Keratinocyte (primary cell): ENCODE measurements at regions not wholly inside any gene's neighbourhood (a gene's known extent, or its start where the extent isn't known, plus 50 kb on each side); places are given as distances from the start of the nearest gene placed in this dataset.

Source experiments
- DNase-seq: peaks from one replicate; pipeline ENCODE4 v3.0.0-alpha.2; 2011; ENCODE audit warnings: low read depth, missing footprints, low spot score
- FAIRE-seq: peaks from 2 replicates; lab custom pipeline; 2011; peaks lifted over from hg19 to GRCh38; lab: Jason Lieb, UNC
- H2AFZ ChIP-seq: 2 replicates; pipeline ENCODE4 v1.6.0; 2012; ENCODE audit warnings: low read length, control low read depth, inconsistent platforms; ENCODE audit not compliant: control insufficient read depth
- H3K27ac ChIP-seq: 2 replicates; pipeline ENCODE4 v1.5.1; 2011; ENCODE audit warnings: low read length; ENCODE audit not compliant: control insufficient read depth, insufficient read depth
- H3K27me3 ChIP-seq: 3 replicates; pipeline ENCODE4 v1.6.0; 2011; ENCODE audit warnings: low read length; ENCODE audit not compliant: control insufficient read depth, insufficient read depth; ENCODE audit errors: extremely low read depth
- H3K36me3 ChIP-seq, 2 experiments: 2 replicates in 1 of 2; 3 replicates in 1 of 2; pipeline ENCODE4 v1.5.1; 2011; ENCODE audit warnings: low read length in 2 of 2, mild to moderate bottlenecking in 1 of 2; ENCODE audit not compliant: control insufficient read depth in 2 of 2, insufficient read depth in 2 of 2; ENCODE audit errors: extremely low read depth in 1 of 2
- H3K4me1 ChIP-seq: 3 replicates; pipeline ENCODE4 v1.5.1; 2011; ENCODE audit warnings: low read length; ENCODE audit not compliant: control insufficient read depth, insufficient read depth; ENCODE audit errors: extremely low read depth
- H3K4me2 ChIP-seq: 3 replicates; pipeline ENCODE4 v1.6.0; 2011; ENCODE audit warnings: low read depth, low read length; ENCODE audit not compliant: control insufficient read depth, insufficient read depth; ENCODE audit errors: extremely low read depth
- H3K4me3 ChIP-seq, 3 experiments: fragments of 200-600 bp in 1 of 3; sonication (generic) in 1 of 3; 2 replicates in 2 of 3; 3 replicates in 1 of 3; pipeline ENCODE4 v1.5.1; 2011 to 2016; ENCODE audit warnings: low read length in 3 of 3, mild to moderate bottlenecking in 3 of 3, control low read depth in 2 of 3, inconsistent platforms in 1 of 3, low read depth in 1 of 3, mixed read lengths in 1 of 3, mixed run types in 1 of 3, moderate library complexity in 1 of 3; ENCODE audit not compliant: control insufficient read depth in 2 of 3, insufficient read depth in 2 of 3; ENCODE audit errors: extremely low read depth in 1 of 3
- H3K79me2 ChIP-seq: 2 replicates; pipeline ENCODE4 v1.6.0; 2012; ENCODE audit warnings: low read length; ENCODE audit not compliant: control insufficient read depth, insufficient read depth
- H3K9ac ChIP-seq: 3 replicates; pipeline ENCODE4 v1.6.0; 2011; ENCODE audit warnings: low read length; ENCODE audit not compliant: control insufficient read depth, insufficient read depth; ENCODE audit errors: extremely low read depth
- H3K9me1 ChIP-seq: 3 replicates; pipeline ENCODE4 v1.6.0; 2011; ENCODE audit warnings: low read length; ENCODE audit not compliant: control insufficient read depth, insufficient read depth; ENCODE audit errors: extremely low read depth
- H3K9me3 ChIP-seq: 2 replicates; pipeline ENCODE4 v1.5.1; 2012; ENCODE audit warnings: low read depth, low read length; ENCODE audit not compliant: control insufficient read depth
- H4K20me1 ChIP-seq: 3 replicates; pipeline ENCODE4 v1.6.0; 2011; ENCODE audit warnings: low read length; ENCODE audit not compliant: control insufficient read depth, insufficient read depth; ENCODE audit errors: extremely low read depth
- EZH2 ChIP-seq: IDR thresholded peaks from one replicate; pipeline ENCODE4 v1.6.1; 2012; ENCODE audit warnings: inconsistent platforms, mild to moderate bottlenecking, low read length, moderate library complexity
- dilution Hi-C: fragments of 300-500 bp; cut with MboI; formaldehyde crosslinking; loops from one replicate; pipeline ENCODE4 v1.7.0; 2020; ENCODE audit warnings: low sequenced_read_pairs; ENCODE audit not compliant: extremely low pct_ligation_motif_present
- TF ChIP-seq, protein P1 (sequence below), 3 experiments: IDR thresholded peaks in 1 of 3; conservative IDR thresholded peaks in 1 of 3; optimal IDR thresholded peaks in 1 of 3; 2 replicates in 2 of 3; 3 replicates in 1 of 3; pipeline versions ENCODE3 to v1.5.1; 2011; ENCODE audit warnings: low read length in 3 of 3, mild to moderate bottlenecking in 3 of 3, moderate library complexity in 2 of 3, control low read depth in 1 of 3, inconsistent platforms in 1 of 3; ENCODE audit not compliant: insufficient read depth in 2 of 3; ENCODE audit errors: extremely low read depth in 1 of 3

- H3K9me1 ChIP-seq, result no peaks in the 10 kb centered on the region
- no peaks in the 10 kb centered on the region for H3K79me2 ChIP-seq
- H3K4me1 ChIP-seq, result no peaks in the 10 kb centered on the region
- dilution Hi-C loops, result no loop called here
- H3K27me3 ChIP-seq, result no peaks in the 10 kb centered on the region
- H3K9me3 ChIP-seq, result no peaks in the 10 kb centered on the region
- no peak overlapping the region for H2AFZ ChIP-seq
- H3K27ac ChIP-seq, result no peak overlapping the region
- H4K20me1 ChIP-seq, result no peaks in the 10 kb centered on the region
- H3K36me3 ChIP-seq, result no peaks in the 10 kb centered on the region
- no peak for FAIRE-seq
- H3K4me2 ChIP-seq, result no peak overlapping the region
- no peak overlapping the region for H3K9ac ChIP-seq
- H3K4me3 ChIP-seq, result no peak overlapping the region
- TF ChIP-seq, protein P1, sequence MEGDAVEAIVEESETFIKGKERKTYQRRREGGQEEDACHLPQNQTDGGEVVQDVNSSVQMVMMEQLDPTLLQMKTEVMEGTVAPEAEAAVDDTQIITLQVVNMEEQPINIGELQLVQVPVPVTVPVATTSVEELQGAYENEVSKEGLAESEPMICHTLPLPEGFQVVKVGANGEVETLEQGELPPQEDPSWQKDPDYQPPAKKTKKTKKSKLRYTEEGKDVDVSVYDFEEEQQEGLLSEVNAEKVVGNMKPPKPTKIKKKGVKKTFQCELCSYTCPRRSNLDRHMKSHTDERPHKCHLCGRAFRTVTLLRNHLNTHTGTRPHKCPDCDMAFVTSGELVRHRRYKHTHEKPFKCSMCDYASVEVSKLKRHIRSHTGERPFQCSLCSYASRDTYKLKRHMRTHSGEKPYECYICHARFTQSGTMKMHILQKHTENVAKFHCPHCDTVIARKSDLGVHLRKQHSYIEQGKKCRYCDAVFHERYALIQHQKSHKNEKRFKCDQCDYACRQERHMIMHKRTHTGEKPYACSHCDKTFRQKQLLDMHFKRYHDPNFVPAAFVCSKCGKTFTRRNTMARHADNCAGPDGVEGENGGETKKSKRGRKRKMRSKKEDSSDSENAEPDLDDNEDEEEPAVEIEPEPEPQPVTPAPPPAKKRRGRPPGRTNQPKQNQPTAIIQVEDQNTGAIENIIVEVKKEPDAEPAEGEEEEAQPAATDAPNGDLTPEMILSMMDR (optimal IDR thresholded peaks at IDR 0.05 in 1 of 3, IDR thresholded peaks at IDR 0.05 in 1 of 3, conservative IDR thresholded peaks at IDR 0.05 in 1 of 3; ENCODE audit: extremely low read depth in 1 of 3, insufficient read depth in 2 of 3, low read length in 3 of 3), result no peak
- TF ChIP-seq EZH2, result no peak
- DNase-seq, result no peak
Observed at GRCh38 chr7:25318047-25318446, 89.8 kb upstream of the NPVF start.

- H3K9me1 ChIP-seq, result no peaks in the 10 kb centered on the region
- DNase-seq, result no peak
- H3K4me2 ChIP-seq, result no peak overlapping the region
- H3K4me1 ChIP-seq, result no peaks in the 10 kb centered on the region
- no peak overlapping the region for H3K4me3 ChIP-seq
- H3K27me3 ChIP-seq, result no peaks in the 10 kb centered on the region
- H3K36me3 ChIP-seq, result no peaks in the 10 kb centered on the region
- no peaks in the 10 kb centered on the region for H4K20me1 ChIP-seq
- H3K27ac ChIP-seq, result no peak overlapping the region
- H2AFZ ChIP-seq, result no peak overlapping the region
- dilution Hi-C loops, result no loop called here
- no peaks in the 10 kb centered on the region for H3K9me3 ChIP-seq
- no peaks in the 10 kb centered on the region for H3K79me2 ChIP-seq
- no peak for FAIRE-seq
- TF ChIP-seq EZH2, result no peak
- TF ChIP-seq, protein P1 (optimal IDR thresholded peaks at IDR 0.05 in 1 of 3, IDR thresholded peaks at IDR 0.05 in 1 of 3, conservative IDR thresholded peaks at IDR 0.05 in 1 of 3; ENCODE audit: extremely low read depth in 1 of 3, insufficient read depth in 2 of 3, low read length in 3 of 3), result no peak
- H3K9ac ChIP-seq, result no peak overlapping the region
Observed at GRCh38 chr7:25319707-25320106, 91.4 kb upstream of the NPVF start.
